DOHH2 (cell line): ENCODE measurements at regions not wholly inside any gene's neighbourhood (a gene's known extent, or its start where the extent isn't known, plus 50 kb on each side); places are given as distances from the start of the nearest gene placed in this dataset.

Experiments
- H3F3A ChIP-seq: fragments of 200-600 bp; sonication (generic), shearing (Covaris generic); 2 replicates; pipeline ENCODE4 v1.6.0; 2016; ENCODE audit warnings: antibody characterized with exemption, mild to moderate bottlenecking; ENCODE audit not compliant: control insufficient read depth, insufficient read depth
- H3K27ac ChIP-seq: fragments of 200-600 bp; sonication (generic); 2 replicates; pipeline ENCODE4 v1.5.1; 2014; ENCODE audit warnings: low read depth, mild to moderate bottlenecking, low read length, moderate library complexity
- H3K27me3 ChIP-seq: fragments of 200-600 bp; sonication (generic); 2 replicates; pipeline ENCODE4 v1.6.1; 2014; ENCODE audit warnings: mild to moderate bottlenecking, low read length, mixed read lengths; ENCODE audit not compliant: control insufficient read depth
- H3K36me3 ChIP-seq: fragments of 200-600 bp; sonication (generic); 2 replicates; pipeline ENCODE4 v1.6.1; 2014; ENCODE audit warnings: mild to moderate bottlenecking, low read length, moderate library complexity, mixed read lengths; ENCODE audit not compliant: control insufficient read depth
- H3K4me1 ChIP-seq: fragments of 200-600 bp; sonication (generic); 2 replicates; pipeline ENCODE4 v1.6.1; 2014; ENCODE audit warnings: mild to moderate bottlenecking, low read length, mixed read lengths; ENCODE audit not compliant: control insufficient read depth
- H3K4me2 ChIP-seq: fragments of 200-600 bp; sonication (generic); 2 replicates; pipeline ENCODE4 v1.6.0; 2014; ENCODE audit warnings: mild to moderate bottlenecking, low read length, moderate library complexity
- H3K4me3 ChIP-seq: fragments of 200-600 bp; sonication (generic); 2 replicates; pipeline ENCODE4 v1.5.1; 2014; ENCODE audit warnings: mild to moderate bottlenecking, low read length, mixed read lengths
- H3K79me2 ChIP-seq: fragments of 200-600 bp; sonication (generic); 2 replicates; pipeline ENCODE4 v1.6.1; 2014; ENCODE audit warnings: mild to moderate bottlenecking, low read length, mixed read lengths; ENCODE audit not compliant: control insufficient read depth
- H3K9me2 ChIP-seq: fragments of 200-600 bp; sonication (generic); replicated peaks from 2 replicates; pipeline ENCODE4 v1.6.1; 2014; ENCODE audit warnings: mild to moderate bottlenecking, low read length, mixed read lengths; ENCODE audit not compliant: control insufficient read depth
- H3K9me3 ChIP-seq: fragments of 200-600 bp; sonication (generic); 2 replicates; pipeline ENCODE4 v1.6.1; 2014; ENCODE audit warnings: antibody characterized with exemption, low read length, mixed read lengths; ENCODE audit not compliant: control insufficient read depth, insufficient read depth
- H4K20me1 ChIP-seq: fragments of 200-600 bp; sonication (generic); 2 replicates; pipeline ENCODE4 v1.6.0; 2014; ENCODE audit warnings: low read depth, mild to moderate bottlenecking, antibody characterized with exemption, low read length, moderate library complexity; ENCODE audit not compliant: control insufficient read depth, insufficient read depth
- EZH2phosphoT487 ChIP-seq: fragments of 200-600 bp; sonication (generic); IDR thresholded peaks from 2 replicates; pipeline ENCODE4 v1.6.1; 2017; ENCODE audit warnings: borderline replicate concordance, mild to moderate bottlenecking, antibody characterized with exemption, low read length, moderate library complexity, mixed read lengths
- TF ChIP-seq, protein P1 (sequence below): fragments of 200-600 bp; sonication (generic); IDR thresholded peaks from one replicate; pipeline ENCODE4 v1.5.1; 2014; ENCODE audit warnings: antibody characterized with exemption, mild to moderate bottlenecking, low read depth, low read length; ENCODE audit not compliant: poor library complexity, severe bottlenecking

DNA sequence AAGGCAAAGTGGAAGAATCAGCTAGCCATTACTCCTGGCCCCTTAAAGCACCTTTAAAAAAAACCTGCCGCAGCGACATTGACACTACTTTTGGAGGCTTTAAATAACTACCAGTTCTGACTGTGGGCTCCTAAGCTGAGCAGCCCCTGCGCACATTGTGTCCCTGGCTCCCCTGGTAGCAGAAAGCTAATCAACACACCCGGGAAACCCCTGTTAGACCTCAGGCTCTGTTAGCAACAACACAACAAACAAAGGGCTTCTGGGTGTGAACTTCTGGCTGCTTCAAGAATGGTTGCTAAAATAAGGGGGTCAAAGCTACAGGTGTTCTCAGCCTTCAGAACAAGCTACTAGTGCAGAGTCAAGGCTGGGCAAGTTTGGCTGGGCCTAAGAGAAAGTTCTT, 83.6 kb downstream of the TMEM100 start:
- H3K36me3 ChIP-seq, result no peaks in the 10 kb centered on the region
- no peaks in the 10 kb centered on the region for H3K27me3 ChIP-seq
- peaks cover 54% of the 10 kb centered on the region for H3K4me1 ChIP-seq
- H3K9me3 ChIP-seq, result no peaks in the 10 kb centered on the region
- H3F3A ChIP-seq, result no peaks in the 10 kb centered on the region
- no peak overlapping the region for H3K27ac ChIP-seq
- no peak for TF ChIP-seq EZH2phosphoT487
- TF ChIP-seq, protein P1, sequence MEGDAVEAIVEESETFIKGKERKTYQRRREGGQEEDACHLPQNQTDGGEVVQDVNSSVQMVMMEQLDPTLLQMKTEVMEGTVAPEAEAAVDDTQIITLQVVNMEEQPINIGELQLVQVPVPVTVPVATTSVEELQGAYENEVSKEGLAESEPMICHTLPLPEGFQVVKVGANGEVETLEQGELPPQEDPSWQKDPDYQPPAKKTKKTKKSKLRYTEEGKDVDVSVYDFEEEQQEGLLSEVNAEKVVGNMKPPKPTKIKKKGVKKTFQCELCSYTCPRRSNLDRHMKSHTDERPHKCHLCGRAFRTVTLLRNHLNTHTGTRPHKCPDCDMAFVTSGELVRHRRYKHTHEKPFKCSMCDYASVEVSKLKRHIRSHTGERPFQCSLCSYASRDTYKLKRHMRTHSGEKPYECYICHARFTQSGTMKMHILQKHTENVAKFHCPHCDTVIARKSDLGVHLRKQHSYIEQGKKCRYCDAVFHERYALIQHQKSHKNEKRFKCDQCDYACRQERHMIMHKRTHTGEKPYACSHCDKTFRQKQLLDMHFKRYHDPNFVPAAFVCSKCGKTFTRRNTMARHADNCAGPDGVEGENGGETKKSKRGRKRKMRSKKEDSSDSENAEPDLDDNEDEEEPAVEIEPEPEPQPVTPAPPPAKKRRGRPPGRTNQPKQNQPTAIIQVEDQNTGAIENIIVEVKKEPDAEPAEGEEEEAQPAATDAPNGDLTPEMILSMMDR, result no peak
- H3K4me3 ChIP-seq, result no peak overlapping the region
- H4K20me1 ChIP-seq, result no peaks in the 10 kb centered on the region
- no peaks in the 10 kb centered on the region for H3K9me2 ChIP-seq
- no peaks in the 10 kb centered on the region for H3K79me2 ChIP-seq
- peak overlapping the region; percentile 50; the same call in 1 of the 2 replicates for H3K4me2 ChIP-seq

DNA sequence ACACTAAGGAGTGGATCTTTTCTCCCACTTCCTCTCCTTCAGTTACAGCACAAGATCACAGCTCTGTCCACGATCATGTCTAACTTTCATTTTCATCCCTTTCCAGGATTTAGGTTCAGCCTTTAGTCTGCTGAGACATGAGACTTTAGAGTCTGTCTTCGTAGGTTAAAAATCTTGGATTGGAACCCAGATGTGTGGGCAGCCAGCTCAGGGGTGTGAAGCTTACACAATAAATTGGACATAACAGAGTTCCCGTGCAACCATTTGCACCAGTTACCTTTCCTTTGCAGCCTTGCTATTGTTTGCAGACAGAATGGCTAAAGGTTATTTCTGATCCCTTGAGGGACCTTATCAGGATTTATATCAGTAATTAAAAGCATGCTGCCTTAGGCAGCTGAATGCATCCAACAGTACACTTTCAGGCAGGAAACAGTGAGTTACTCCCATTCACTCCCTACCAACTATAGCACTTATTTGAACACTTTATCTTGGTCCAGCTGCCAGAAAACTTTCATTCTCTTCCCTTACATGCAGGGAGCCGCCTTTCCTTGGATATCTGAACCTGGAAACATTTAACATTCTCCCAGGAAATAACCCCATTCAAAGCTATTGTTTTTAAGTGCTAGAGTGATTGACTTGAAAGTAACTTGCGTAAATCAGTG, 87.3 kb downstream of the TMEM100 start:
- Histone ChIP-seq H3K9me2 (no peaks in the 10 kb centered on the region), H3K79me2 (no peaks in the 10 kb centered on the region), H3K36me3 (no peaks in the 10 kb centered on the region), H3K27ac (no peak overlapping the region), H3K4me2 (peak overlapping the region; percentile 9; the same call in 1 of the 2 replicates), H3K27me3 (no peaks in the 10 kb centered on the region), H4K20me1 (no peaks in the 10 kb centered on the region), H3K9me3 (no peaks in the 10 kb centered on the region), H3F3A (no peaks in the 10 kb centered on the region), H3K4me3 (no peak overlapping the region), H3K4me1 (peaks cover 43% of the 10 kb centered on the region)
- no peak for TF ChIP-seq EZH2phosphoT487
- TF ChIP-seq, protein P1, result no peak

DNA sequence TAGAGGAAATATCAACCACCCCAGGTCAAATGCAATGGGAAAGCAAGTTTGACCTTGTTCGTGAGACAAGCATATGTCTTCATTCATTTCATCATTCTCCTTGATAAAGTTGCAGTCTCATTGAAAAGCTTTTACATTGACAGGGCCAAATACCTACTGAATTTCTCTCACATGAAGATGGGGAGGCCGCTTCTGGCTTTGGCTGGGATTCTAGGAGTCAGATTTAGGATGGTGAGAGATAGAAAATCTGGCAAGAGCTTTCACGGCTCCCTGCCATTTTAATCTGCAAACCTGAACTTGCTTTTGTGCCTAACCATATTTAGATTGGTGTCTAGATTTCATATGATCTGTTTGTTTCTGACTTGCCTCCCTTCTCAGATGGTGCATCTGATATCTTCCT, 88.0 kb downstream of the TMEM100 start:
- H3K36me3 ChIP-seq, result no peaks in the 10 kb centered on the region
- no peaks in the 10 kb centered on the region for H3K9me2 ChIP-seq
- no peaks in the 10 kb centered on the region for H4K20me1 ChIP-seq
- no peak overlapping the region for H3K4me3 ChIP-seq
- no peaks in the 10 kb centered on the region for H3K27me3 ChIP-seq
- H3F3A ChIP-seq, result no peaks in the 10 kb centered on the region
- no peaks in the 10 kb centered on the region for H3K9me3 ChIP-seq
- no peaks in the 10 kb centered on the region for H3K79me2 ChIP-seq
- no peak overlapping the region for H3K27ac ChIP-seq
- H3K4me2 ChIP-seq, result no peak overlapping the region
- peaks cover 36% of the 10 kb centered on the region for H3K4me1 ChIP-seq
- no peak for TF ChIP-seq EZH2phosphoT487
- TF ChIP-seq, protein P1, result no peak
